BJ (cell line): ENCODE measurements at regions not wholly inside any gene's neighbourhood (a gene's known extent, or its start where the extent isn't known, plus 50 kb on each side); places are given as distances from the start of the nearest gene placed in this dataset.

Experiments
- CTCF ChIA-PET: fragments of 350-600 bp; formaldehyde crosslinking; extraction: SDS; loops from one replicate; lab custom pipeline; 2021; ENCODE audit warnings: antibody characterized with exemption, inconsistent platforms; lab: Yijun Ruan, JAX
- POLR2A ChIA-PET: fragments of 300-600 bp; sonication (Branson Sonifier 250); formaldehyde crosslinking; extraction: SDS; loops from one replicate; lab custom pipeline; 2021; ENCODE audit warnings: antibody characterized with exemption; lab: Charles Lee
- DNase-seq: peaks from one replicate; pipeline ENCODE4 v3.0.0-alpha.2; 2011; ENCODE audit warnings: low read depth
- H3K27me3 ChIP-seq: 2 replicates; pipeline ENCODE4 v1.6.0; 2011; ENCODE audit warnings: low read length; ENCODE audit not compliant: control insufficient read depth, insufficient read depth
- H3K36me3 ChIP-seq: 2 replicates; pipeline ENCODE4 v1.5.1; 2011; ENCODE audit warnings: low read length; ENCODE audit not compliant: control insufficient read depth, insufficient read depth
- H3K4me3 ChIP-seq: 2 replicates; pipeline ENCODE4 v1.5.1; 2011; ENCODE audit warnings: low read depth, mild to moderate bottlenecking, control low read depth, low read length
- CTCF ChIP-seq: IDR thresholded peaks from 2 replicates; pipeline ENCODE4 v1.5.1; 2011; ENCODE audit warnings: low read depth, mild to moderate bottlenecking, control low read depth, inconsistent platforms, low read length, moderate library complexity; ENCODE audit not compliant: insufficient read depth

- ChIA-PET CTCF (no interaction called here), POLR2A (no interaction called here)
- Histone ChIP-seq H3K27me3 (no peaks in the 10 kb centered on the region), H3K4me3 (no peak overlapping the region), H3K36me3 (no peaks in the 10 kb centered on the region)
- no peak for TF ChIP-seq CTCF
- no peak for DNase-seq
Observed at GRCh38 chr2:193521523-193521922, 1326.8 kb upstream of the TMEFF2 start.

GRCh38 chr2:193520709-193521458 is 1326.2 kb upstream of the TMEFF2 start:
- CTCF ChIA-PET: no interaction called here

GRCh38 chr2:193518041-193518817 is 1323.5 kb upstream of the TMEFF2 start:
- DNase-seq: peak; percentile 13
- H3K36me3 ChIP-seq: no peaks in the 10 kb centered on the region
- ChIA-PET POLR2A (no interaction called here), CTCF (no interaction called here)
- no peak for TF ChIP-seq CTCF
- no peaks in the 10 kb centered on the region for H3K27me3 ChIP-seq
- no peak overlapping the region for H3K4me3 ChIP-seq

More at GRCh38 chr2:193520709-193521458, 1326.2 kb upstream of the TMEFF2 start:
- POLR2A ChIA-PET: no interaction called here
- no peak for TF ChIP-seq CTCF
- DNase-seq: no peak
- H3K36me3 ChIP-seq: no peaks in the 10 kb centered on the region
- no peak overlapping the region for H3K4me3 ChIP-seq
- H3K27me3 ChIP-seq: no peaks in the 10 kb centered on the region

- no peak overlapping the region for H3K4me3 ChIP-seq
- ChIA-PET CTCF (no interaction called here), POLR2A (no interaction called here)
- TF ChIP-seq CTCF: no peak
- DNase-seq: no peak
- no peaks in the 10 kb centered on the region for H3K36me3 ChIP-seq
- no peaks in the 10 kb centered on the region for H3K27me3 ChIP-seq
Observed at GRCh38 chr2:193517615-193518014, 1322.9 kb upstream of the TMEFF2 start.

- TF ChIP-seq CTCF: no peak
- Histone ChIP-seq H3K4me3 (no peak overlapping the region), H3K27me3 (no peaks in the 10 kb centered on the region), H3K36me3 (no peaks in the 10 kb centered on the region)
- ChIA-PET POLR2A (no interaction called here), CTCF (no interaction called here)
- no peak for DNase-seq
Observed at GRCh38 chr2:193506035-193506434, 1311.3 kb upstream of the TMEFF2 start.
